Medulla oblongata (tissue), 1 donor: ENCODE measurements at regions not wholly inside any gene's neighbourhood (a gene's known extent, or its start where the extent isn't known, plus 50 kb on each side); places are given as distances from the start of the nearest gene placed in this dataset.
"Not testable (repeated sequence)": the region's sequence is repeated elsewhere in the genome, so short reads cannot be mapped to it uniquely, and the experiment has no call there.

Source experiments
- DNase-seq: peaks from one replicate; pipeline ENCODE4 v3.0.0-alpha.2; 2015; ENCODE audit errors: extremely low spot score

- DNase-seq: no peak
Observed at GRCh38 chr4:92232566-92232965, 71.2 kb upstream of the GRID2 start.

GRCh38 chr4:92234393-92235176 is 69.2 kb upstream of the GRID2 start:
- no peak for DNase-seq

GRCh38 chr4:92235731-92236130 is 68.0 kb upstream of the GRID2 start:
- no peak for DNase-seq

- DNase-seq: no peak
Observed at GRCh38 chr4:92236877-92237276, 66.9 kb upstream of the GRID2 start.

GRCh38 chr4:92237559-92237958 is 66.2 kb upstream of the GRID2 start:
- no peak for DNase-seq

GRCh38 chr4:92241094-92241493 is 62.7 kb upstream of the GRID2 start:
- no peak for DNase-seq

- DNase-seq: no peak
Observed at GRCh38 chr4:92246384-92246783, 57.4 kb upstream of the GRID2 start.

GRCh38 chr4:92249541-92249940 is 54.2 kb upstream of the GRID2 start:
- DNase-seq: peak; percentile 49

GRCh38 chr4:92251711-92252110 is 52.1 kb upstream of the GRID2 start:
- no peak for DNase-seq

GRCh38 chr4:92252358-92252757 is 51.4 kb upstream of the GRID2 start:
- DNase-seq: not testable (repeated sequence)

- DNase-seq: no peak
Observed at GRCh38 chr4:92252846-92253245, 50.9 kb upstream of the GRID2 start.

- no peak for DNase-seq
Observed at GRCh38 chr4:92253550-92253949, 50.2 kb upstream of the GRID2 start.
